HG02840 (cell line): ENCODE measurements at regions not wholly inside any gene's neighbourhood (a gene's known extent, or its start where the extent isn't known, plus 50 kb on each side); places are given as distances from the start of the nearest gene placed in this dataset.

Experiments
- ATAC-seq: cut with Tn5 transposase; IDR thresholded peaks from one replicate; pipeline ENCODE4 v1.9.1; 2021; ENCODE audit warnings: mild to moderate bottlenecking, moderate library complexity, moderate number of reproducible peaks; ENCODE audit not compliant: unreplicated experiment, low FRiP score

DNA sequence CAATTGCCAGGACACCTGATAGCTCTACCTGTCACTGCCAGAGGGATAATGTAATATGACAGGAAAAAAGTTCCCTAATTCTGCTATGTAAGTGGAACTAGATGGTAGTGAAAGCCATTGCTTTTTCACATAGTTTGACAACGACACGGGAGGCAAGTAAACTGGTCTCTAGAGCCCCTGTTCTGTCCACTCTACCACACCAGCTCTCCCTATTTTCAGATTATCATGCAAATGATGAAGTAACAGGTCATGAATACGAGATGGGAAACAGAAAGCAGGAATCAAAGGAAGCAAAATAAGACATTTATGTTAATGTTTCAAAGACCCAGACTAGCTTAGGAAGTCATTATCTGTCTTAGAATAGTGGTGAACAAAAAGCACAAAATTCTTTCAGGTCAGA is 56.2 kb downstream of the TAF11L14 start:
- no peak for ATAC-seq

DNA sequence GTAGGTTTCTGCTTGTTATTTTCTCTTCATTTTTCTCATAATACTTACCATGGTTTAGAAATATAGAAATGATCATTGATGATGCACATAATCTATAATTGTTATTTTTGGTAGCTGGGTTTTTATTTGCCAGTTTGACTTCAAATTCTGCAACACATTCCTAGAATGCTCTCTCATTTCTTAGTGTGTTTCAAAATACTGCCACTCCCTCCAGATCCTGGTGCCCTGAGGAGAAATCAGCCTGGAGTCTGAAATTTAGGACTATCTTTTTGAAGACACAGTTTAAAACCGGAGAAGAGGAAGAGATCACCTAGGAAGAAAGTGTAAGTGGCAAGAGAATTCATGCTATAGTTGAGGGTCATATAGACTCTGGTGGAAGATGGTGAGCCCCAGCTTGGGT is 57.5 kb downstream of the TAF11L14 start:
- ATAC-seq = no peak

DNA sequence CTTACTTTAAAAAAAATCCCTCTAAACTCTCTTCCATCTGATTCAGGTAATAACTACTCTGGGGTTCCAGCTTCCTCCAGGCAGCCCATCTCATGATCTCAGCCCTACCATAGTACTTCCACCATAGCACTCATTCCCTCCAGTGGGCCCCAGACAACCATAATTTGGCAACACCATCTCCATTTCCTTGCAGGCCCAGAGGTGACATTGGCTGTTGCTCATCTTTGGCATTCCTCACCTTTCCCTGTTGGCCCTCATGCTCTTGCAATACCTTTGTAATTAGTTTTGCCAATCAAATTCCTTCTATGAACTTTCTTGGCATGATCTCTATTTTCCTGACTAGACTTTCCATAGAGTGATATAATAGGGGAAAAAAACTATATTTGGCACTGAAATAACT is 60.1 kb downstream of the TAF11L14 start:
- ATAC-seq = no peak

DNA sequence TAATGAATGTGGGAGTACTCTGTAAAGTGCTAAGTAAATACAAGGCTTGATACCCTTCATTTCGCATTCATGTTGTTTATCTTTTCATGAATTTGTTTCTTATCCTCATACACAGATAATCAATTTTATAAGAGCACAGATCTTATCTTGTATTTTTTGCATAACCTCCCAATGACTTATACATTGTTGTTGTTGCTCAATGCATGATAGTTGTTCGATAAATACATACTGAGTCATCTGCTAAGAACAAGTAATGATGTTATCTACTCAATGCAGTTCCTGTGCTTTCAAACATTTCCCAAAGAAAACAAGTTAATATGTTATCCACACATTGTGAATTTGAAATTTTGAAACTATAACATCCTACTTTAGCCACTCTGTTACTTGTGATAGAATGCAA is 60.7 kb downstream of the TAF11L14 start:
- no peak for ATAC-seq

DNA sequence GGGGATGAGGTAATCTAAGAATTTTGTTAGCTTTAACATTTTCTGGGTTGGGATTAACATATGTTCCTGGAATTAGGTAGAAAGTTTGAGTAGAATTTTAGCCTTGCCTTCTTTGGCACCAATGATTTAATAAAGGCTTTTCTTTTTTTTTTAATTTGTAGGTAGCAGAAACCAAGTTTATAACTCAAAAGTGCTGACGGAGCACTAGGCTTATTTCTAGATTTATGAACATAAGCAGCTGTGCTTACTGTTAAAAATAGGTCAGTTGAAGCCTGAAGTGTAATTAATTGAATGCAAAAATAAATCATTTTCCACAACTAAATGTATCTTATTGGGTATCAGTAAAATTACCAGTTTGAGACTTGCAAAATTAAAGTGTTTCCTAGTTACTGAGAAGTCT is 62.4 kb downstream of the TAF11L14 start:
- ATAC-seq = no peak

DNA sequence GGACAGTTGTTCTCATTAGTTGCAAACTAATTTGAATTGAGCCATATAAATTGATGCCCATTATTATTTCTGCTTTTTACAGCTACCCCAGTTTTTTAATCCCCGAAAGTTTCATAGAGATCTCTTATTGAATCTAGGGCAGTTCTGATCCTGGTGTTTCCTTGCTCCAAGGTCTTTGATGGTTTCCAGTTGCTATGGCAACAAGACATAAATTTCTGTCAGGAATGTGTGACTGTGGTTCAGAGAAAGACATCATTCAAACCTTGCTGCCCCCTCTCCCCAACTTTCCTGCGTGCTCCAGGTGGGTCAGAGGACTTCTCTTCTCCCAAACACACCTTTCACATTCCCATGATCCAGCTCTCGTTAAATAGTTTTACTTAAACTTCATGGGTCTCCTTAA is 63.4 kb downstream of the TAF11L14 start:
- no peak for ATAC-seq

DNA sequence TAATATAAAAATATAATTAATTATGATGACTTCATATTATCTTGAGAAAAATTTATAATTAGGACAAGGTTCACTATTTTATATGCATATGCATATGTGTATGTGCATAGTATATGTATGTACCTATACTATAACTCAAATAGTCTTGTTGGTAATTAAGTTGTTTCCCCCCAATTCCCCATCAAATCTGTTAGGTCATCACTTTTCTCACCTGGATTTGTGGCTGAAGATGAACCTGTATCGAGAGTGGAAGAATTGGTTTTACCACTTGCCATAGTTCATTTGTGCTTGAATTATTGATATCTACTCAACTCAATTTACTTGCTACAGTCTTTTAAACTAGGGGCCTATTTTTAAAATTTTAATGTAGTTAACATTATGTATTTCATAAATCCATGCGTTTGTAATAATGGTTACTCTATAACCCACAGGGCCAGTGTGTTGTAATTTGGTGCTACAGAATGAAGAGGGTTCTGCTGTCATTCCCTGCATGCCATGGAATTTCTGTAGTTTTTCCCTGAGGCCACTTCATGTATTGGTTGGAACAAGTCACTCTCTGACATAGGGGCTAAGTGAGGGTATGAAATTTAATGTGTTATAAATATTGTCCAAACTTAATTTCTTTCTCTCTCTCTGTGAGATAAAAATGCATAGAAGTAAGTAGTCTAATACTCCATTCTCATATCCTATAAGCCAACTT is 74.9 kb downstream of the TAF11L14 start:
- no peak for ATAC-seq

DNA sequence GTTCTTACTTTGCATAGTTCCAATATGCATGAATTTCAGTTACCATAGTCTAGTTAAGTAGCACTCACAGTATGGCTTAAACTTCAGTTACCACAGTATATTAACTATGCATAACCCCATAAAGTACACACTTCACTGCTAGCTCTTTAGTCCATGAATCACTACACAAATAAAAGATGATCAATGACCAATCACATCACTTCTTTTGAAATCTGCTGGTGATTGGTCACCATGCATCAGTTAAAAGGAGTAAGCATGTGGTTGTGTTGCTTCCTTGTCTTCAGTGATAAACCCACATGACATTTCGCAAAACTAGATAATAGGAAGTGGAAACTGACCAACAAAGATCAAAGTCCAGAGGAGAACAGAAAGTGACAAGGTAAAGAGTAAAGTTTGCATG is 79.0 kb downstream of the TAF11L14 start:
- ATAC-seq = no peak

DNA sequence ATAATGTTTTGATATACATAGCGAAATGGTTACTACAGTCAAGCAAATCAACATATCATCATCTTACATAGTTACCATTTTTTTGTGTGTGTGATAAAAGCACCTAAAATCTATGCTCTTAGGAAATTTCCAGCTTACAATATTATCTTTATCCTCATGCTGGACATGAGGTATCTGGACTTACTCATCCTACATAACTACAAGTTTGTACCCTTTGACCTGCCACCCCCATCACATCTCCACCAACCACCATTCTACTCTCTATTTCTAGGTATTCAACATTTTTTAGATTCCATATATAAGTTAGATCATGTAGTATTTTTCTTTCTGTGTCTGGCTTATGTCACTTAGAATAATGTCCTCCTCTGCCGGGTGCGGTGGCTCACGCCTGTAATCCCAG is 79.9 kb downstream of the TAF11L14 start:
- ATAC-seq = no peak

DNA sequence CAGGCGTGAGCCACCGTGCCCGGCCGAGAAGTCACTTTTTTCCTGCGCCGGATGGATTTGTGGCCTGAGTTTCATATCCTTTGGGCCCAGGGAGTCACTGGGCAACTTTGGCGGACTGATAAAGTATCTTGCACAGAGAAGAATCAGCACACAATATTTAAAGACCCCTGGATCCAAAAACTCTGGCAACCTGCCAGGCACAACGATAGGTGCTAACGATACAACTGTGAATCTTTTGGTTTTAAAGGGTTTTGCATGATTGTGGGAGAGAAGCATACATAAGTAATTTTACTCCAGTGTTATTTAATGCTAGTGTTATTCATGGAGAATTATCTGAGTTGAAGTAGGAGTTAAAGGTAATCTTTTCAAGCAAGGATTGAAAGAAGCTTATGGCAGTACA is 85.3 kb downstream of the TAF11L14 start:
- no peak for ATAC-seq

DNA sequence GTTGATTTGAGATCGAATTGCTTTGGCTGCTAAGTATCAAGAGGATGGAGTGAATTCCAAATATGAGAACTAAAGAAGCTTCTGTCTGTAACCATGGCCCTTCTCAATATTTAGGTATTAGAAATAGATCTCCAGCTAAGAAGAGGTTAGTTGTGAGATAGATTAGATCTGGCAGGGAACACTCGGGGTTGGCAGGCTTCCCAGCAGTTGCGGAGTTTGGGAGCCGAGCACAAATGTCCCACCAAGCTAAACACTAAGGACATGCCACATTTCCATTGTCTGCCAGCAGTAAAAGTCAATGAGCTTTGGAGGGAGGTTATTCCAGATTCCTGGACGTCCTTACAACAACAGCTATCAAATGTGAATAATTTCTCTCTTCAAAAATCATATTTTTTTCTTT is 85.8 kb downstream of the TAF11L14 start:
- ATAC-seq = no peak

DNA sequence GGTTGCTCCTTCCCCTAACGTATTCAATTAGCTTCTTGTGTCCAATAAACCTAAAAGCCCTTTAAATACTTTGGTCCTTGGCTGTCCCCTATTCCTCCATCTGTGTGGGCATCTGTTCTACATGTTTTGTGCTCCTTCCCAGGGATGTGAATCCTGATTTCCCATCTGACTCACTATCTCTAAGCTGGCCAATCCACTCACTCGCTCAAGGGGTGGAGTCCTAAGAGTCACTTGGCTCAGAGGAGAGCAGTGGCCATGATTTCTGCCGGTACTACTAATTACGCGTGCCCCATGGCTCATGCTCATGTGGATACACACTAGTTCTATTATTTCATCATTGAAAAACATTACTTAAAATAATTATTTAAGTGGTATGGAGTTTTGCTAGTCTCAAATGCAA is 89.6 kb downstream of the TAF11L14 start:
- no peak for ATAC-seq

DNA sequence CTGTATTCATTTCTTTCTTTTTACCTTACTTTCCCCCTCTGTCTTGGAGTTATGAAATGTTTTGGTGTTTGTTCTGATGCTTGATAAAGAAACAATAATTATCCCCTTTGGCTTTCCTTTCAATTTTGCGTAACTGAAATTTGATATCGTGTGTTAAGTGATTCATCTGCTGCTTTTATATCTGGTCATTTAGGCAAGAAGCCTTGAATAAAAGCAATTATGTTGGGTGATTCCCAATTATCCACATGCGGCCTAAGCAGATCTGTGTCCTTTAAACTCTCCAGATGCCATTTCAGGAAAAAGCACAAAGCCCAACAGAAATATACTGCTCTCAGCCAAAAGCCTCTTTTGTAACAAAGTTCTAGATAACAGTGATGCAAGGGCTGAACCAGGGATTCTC is 92.8 kb downstream of the TAF11L14 start:
- ATAC-seq = no peak

DNA sequence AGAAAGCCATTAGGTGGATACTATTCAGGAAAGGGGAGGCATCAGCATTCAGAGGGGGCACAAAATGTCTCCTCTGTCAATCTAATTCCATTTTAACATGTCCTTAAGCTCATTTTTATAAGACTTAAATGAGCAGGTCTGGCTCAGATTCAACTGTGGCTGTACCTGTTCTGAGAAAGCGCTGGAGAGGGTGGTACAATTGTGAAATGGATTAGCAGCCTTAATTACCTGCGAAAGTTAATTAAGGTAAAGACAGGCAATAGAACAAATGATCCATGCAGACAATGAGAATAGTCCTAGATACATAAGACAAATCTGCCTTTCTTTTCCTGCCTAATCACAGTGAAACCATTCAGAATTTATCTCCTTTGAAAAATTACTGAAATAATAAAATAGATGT is 96.2 kb downstream of the TAF11L14 start:
- no peak for ATAC-seq

DNA sequence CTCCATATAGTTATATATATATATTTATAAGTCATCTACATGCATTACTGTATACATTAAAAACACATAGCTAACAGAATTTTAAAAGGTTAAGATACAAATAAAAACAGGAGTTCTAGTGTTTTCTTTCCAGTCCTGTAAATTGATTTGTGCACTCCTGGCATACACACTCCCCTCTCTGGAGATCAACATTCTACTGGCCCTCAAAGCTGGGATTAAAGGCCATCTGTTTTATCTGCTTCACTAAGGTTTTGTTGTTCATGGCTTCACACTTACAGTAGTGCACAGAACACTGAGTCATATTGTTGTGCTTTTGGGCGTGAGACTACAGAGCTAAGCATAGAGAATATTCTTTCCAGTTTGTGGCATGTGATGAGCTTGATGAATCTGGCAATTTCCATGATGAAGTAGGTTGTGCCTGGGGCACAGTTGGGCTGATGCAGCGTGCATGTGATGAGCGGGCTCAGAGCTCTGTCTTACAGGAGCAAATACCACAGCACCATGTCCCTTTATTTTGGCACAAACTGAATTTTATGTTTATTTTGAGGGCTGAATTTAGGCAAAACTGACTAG is 98.2 kb downstream of the TAF11L14 start:
- no peak for ATAC-seq

DNA sequence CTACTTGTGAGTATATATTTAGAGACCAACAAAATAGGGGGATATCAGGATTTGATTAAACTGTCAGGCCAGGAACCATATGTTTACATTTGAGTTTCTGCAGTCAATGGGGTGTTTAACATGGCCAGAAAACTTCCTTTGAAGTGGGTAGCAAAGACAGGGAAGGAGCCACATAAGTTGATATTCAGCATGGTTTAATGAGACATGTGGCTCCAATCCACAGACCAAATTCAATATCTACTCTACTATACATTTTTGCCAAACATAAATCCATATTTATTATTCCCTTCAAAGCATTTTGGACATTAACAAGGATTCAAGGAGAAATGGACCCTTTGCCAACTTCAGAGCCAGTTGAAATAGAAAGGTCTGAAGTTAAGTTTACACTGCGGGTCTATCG is 99.8 kb downstream of the TAF11L14 start:
- no peak for ATAC-seq

DNA sequence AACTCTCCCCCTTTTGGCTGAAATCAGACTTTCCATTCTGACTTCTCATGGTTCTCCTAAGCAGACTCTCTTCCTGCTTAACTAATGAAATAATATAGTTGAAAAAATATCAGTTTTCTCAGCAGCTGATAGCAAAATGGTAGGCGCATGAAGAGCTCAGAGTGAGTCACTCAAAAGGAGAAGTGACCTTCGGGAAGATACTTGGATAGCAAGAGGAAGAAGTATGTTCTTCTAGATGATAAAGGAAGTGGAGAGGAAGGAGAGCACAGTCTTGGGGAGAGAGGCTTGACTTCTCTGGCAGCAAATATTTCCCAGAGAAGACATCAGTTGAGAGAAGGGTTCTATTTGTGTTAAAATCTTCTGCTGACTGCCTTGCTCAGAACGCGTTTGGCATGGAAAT is 101.5 kb downstream of the TAF11L14 start:
- ATAC-seq = no peak

DNA sequence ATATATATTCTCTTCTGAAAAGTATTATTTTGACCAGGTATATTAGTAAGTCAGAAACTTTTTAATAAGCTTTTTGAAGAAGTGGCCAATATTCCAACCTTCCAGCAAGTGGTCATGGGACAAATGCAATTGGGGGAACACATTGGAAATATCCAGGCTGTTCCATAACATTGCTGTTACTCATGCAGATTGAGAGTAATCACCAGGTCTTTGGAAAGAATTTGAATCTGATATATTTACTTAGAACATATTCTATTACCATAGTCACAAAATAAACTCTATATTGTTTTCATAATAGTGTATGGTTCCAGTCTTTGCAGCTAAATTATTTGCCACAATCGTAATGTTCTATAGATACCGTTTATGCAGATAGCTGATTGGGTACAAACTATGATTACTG is 102.8 kb downstream of the TAF11L14 start:
- no peak for ATAC-seq

DNA sequence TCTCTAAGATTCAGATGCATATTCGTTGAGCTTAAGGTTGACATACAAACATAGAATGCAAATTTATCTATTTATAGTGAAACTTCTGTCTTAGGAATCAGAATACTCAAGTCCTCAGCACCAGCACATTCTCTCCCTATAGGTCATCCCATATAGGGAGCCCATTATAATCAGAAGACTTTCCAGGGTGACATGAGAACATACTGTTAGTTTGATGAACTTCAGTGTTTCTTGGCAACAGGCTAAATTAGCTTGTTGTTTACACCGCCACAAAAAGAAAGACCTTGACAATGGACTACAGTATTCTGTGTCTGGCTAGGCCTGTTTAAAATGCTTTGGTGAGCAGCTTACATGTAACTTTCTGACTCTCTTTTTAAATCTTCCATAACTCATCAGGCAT is 104.2 kb downstream of the TAF11L14 start:
- ATAC-seq = no peak

DNA sequence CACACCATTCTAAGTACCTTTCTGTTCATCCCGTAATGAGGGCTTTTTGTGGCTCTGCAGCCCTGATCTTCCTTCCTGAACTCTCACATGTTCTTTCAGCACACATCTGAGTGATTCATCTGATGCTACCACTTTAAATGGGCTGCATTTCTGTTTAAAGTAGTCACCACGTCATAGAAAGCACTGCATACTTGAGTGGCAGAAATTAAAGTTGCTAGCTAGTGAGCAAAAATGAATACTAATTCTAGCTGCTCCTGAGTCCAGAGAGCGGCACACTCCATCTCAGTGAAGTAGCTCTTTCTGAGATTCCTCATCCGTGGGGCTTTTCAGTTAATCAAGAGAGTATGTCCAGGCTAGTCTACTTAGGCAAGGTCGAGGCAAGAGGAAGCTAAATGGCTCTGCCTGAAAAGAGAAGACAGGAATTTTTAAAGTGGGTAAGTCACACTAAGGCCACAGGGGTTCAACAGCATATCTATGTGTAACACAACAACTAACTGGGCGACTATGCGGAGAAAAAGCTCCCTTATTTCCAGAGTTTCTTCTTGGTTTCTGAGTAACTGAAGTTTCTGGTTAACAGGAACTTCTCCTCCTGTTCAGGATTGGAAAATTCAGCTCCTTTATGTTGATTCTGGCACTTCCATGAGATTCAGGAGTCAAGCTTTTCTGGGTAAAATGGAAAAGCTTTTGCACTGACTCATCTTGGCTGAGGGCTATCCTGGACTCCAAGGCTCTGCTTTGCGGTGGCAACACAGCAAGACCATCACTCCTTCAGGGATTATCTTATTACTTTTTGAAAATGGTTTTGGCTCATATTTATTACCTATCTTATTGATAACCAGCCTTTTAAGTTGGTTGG is 109.5 kb downstream of the TAF11L14 start:
- ATAC-seq = no peak

DNA sequence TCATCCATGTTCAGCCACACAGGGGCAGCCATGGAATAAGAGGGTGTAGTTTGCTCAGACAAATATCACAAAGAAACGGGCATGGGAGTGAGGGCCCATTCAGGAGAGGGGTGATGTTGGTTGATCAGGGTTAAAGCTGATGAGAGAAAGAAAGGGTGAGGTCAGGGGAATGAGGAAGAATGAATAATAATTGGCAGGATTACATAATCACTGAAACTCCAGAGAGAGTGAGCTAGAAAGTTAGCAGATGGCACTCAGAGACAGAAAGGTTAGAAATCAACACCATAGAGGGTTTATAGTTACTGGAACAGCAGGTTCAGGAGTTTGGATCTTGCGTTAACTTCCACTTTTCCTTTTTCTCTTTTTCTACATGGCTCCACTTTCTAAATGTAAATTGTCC is 113.9 kb downstream of the TAF11L14 start:
- ATAC-seq = no peak

DNA sequence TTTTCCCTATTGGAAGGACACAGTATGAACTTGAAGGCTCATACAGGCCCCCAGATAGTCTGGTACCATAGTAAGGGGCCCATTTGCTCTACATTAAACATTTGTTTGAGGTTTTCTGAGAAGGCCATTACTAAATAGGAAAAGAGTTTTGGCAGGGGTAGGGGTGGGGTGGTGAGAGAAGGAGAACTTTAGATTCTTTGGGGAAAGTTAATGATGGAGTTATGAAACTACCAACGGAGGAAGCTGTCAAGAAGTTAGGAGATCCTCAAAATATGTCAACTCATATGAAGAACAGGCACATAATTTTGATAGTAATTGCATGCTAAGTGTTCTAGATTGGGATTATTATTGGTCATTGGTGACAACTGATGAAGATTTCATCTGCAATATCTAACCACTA is 114.7 kb downstream of the TAF11L14 start:
- no peak for ATAC-seq
